WI38 (cell line): ENCODE measurements at regions not wholly inside any gene's neighbourhood (a gene's known extent, or its start where the extent isn't known, plus 50 kb on each side); places are given as distances from the start of the nearest gene placed in this dataset.
"Not testable (repeated sequence)": the region's sequence is repeated elsewhere in the genome, so short reads cannot be mapped to it uniquely, and the experiment has no call there.

Experiments
- H3K4me3 ChIP-seq: 2 replicates; pipeline ENCODE4 v1.5.1; 2011; ENCODE audit warnings: low read depth, mild to moderate bottlenecking, control low read depth, low read length
- CTCF ChIP-seq: IDR thresholded peaks from 2 replicates; pipeline ENCODE4 v1.5.1; 2012; ENCODE audit warnings: low read depth, mild to moderate bottlenecking, control low read depth, low read length

DNA sequence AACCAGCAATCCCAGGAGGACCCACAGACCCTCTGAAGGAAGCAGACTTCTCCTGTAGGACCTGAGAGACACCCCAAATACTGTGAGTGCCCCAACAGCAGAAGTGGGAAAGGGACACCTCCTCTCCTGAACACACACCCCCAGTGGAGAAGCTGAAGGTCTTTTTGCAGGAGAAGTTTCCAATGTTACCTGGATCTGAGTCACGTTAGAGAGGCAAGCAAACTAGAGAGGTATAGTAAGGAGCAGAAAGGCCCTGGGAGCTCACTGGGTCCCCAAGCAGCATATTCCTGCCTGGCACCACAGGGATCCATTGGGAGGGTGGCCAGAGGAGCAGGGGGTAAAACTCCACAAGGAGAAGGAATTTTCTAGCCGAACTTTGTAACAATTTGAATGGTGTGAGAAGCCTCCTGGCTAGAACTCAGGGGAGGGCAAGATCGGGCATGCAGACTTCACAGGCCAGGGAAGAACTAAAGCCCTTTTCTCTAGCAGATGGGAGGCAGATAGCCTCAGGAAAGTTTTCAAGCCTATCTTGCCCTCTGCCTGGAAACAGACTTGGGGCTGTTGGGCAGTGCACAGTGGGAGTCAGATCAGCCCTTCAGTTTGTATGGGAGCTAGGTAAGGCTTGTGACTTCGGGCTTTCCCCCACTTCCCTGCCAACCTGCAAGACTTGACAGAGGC, 68.2 kb upstream of the SSTR4 start:
- H3K4me3 ChIP-seq = no peak overlapping the region
- TF ChIP-seq CTCF = no peak

DNA sequence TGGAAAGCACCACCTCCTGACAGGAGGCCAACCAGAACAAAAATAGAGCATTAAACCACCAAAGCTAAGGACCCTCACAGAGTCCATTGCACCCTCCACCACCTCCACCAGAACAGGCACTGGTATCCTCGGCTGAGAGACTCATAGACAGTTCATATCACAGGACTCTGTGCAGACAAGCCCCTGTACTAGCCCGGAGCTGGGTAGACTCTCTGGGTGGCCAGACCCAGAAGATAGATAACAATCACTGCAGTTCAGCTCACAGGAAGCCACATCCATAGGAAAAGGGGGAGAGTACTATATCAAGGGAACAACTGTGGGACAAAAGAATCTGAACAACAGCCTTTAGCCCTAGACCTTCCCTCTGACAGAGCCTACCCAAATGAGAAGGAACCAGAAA, 67.4 kb upstream of the SSTR4 start:
- not testable (repeated sequence) for H3K4me3 ChIP-seq

DNA sequence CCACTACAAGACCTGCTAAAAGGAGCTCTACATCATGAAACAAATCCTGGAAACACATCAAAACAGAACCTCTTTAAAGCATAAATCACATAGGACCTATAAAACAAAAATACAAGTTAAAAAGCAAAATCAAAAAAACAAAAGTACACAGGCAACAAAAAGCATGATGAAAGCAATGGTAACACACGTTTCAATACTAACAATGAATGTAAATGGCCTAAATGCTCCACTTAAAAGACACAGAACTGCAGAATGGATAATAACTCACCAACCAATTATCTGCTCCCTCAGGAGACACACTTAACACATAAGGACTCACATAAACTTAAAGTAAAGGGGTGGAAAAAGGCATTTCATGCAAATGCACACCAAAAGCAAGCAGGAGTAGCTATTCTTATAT, 66.1 kb upstream of the SSTR4 start:
- H3K4me3 ChIP-seq = not testable (repeated sequence)

DNA sequence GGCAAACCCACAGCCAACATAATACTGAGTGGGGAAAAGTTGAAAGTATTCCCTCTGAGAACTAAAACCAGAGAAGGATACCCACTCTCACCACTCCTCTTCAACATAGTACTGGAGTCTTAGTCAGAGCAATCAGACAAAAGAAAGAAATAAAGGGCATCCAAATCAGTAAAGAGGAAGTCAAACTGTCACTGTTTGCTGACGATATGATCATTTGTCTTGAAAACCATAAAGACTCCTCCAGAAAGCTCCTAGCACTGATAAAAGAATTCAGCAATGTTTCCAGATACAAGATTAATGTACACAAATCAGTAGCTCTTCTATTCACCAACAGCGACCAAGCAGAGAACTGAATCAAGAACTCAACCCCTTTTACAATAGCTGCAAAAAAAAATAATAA, 64.0 kb upstream of the SSTR4 start:
- not testable (repeated sequence) for H3K4me3 ChIP-seq

DNA sequence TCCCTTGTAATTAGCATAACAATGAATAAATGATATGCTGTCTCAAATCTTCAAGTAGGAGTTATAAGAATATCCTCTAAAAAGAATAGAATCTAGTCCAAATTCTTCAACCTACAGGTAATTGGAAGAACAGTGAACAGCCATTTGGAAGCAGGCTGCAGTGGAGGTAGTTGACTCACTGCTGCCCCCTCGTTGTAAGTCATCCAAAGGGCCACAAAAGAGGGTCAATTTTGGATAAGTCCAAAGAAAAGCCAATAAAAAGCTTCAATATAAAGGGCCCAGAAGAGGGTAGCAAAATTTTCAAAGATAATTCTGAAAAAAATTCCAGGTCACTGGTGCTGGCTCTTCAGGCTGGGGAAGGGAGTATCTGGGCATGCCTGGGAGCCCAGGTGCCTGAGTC, 60.8 kb upstream of the SSTR4 start:
- no peak overlapping the region for H3K4me3 ChIP-seq
- 0 out of 2 replicates have a peak, but pooled peaks have one; percentile 11 for TF ChIP-seq CTCF

GRCh38 chr20:22977047-22977785, 57.9 kb upstream of the SSTR4 start:
- no peak for TF ChIP-seq CTCF
- H3K4me3 ChIP-seq = no peak overlapping the region

GRCh38 chr20:22984008-22984407, 51.1 kb upstream of the SSTR4 start:
- H3K4me3 ChIP-seq = no peak overlapping the region
- TF ChIP-seq CTCF = no peak

DNA sequence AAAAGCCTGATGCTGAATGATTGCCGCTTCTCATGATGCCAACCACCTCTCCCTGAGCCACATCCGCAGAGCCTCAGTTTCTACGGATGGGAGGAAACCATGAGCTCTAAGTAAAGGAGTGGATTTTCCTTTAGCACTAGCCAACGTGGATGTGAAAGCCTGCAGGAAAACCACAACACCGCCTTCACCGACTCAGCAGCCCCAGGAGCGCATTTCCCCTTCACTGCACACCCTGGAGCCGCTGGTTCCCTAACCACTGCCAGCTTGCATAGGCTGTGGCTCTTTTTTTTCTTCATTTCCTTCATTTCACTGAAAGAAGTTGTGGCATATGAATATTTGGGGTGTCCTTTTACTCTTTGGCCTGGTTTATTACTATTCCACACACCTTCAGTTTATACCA, 50.5 kb upstream of the SSTR4 start:
- H3K4me3 ChIP-seq = no peak overlapping the region
- no peak for TF ChIP-seq CTCF

- H3K4me3 ChIP-seq = no peak overlapping the region
- TF ChIP-seq CTCF = no peak
These were observed 49.8 kb upstream of the SSTR4 start for GRCh38 chr20:22985239-22985778.
